OCI-LY7 (cell line): ENCODE measurements at regions not wholly inside any gene's neighbourhood (a gene's known extent, or its start where the extent isn't known, plus 50 kb on each side); places are given as distances from the start of the nearest gene placed in this dataset.

Experiments used
- BruUV-seq: library from RNA; stranded (reverse); fragments of 400-500 nt; replicated peaks from 2 replicates; lab custom pipeline; 2021; lab: Mats Ljungman, UMichigan
- CTCF ChIA-PET: fragments of 300-600 bp; sonication (Branson Sonifier 250); formaldehyde crosslinking; loops from one replicate; lab custom pipeline; 2022; ENCODE audit warnings: antibody characterized with exemption; ENCODE audit not compliant: unreplicated experiment; lab: Charles Lee
- POLR2A ChIA-PET: fragments of 300-600 bp; sonication (Branson Sonifier 250); formaldehyde crosslinking; loops from one replicate; lab custom pipeline; 2022; ENCODE audit warnings: antibody characterized with exemption; lab: Charles Lee
- DNase-seq: peaks from one replicate; pipeline ENCODE4 v3.0.0-alpha.2; 2015; ENCODE audit warnings: low spot score
- H2AFZ ChIP-seq: fragments of 200-600 bp; sonication (generic), shearing (Covaris generic); 2 replicates; pipeline ENCODE4 v1.6.1; 2014; ENCODE audit warnings: mild to moderate bottlenecking, antibody characterized with exemption, low read length, moderate library complexity
- H3K27ac ChIP-seq: fragments of 200-600 bp; sonication (generic); 2 replicates; pipeline ENCODE4 v1.5.1; 2014; ENCODE audit warnings: mixed run types, low read depth, mild to moderate bottlenecking, moderate library complexity, low read length, inconsistent platforms; ENCODE audit not compliant: poor library complexity, severe bottlenecking
- H3K36me3 ChIP-seq: fragments of 200-600 bp; sonication (generic); 2 replicates; pipeline ENCODE4 v1.6.1; 2014; ENCODE audit warnings: mild to moderate bottlenecking, antibody characterized with exemption, low read length, moderate library complexity, mixed read lengths; ENCODE audit not compliant: insufficient read depth
- H3K4me1 ChIP-seq: fragments of 200-600 bp; sonication (generic); 2 replicates; pipeline ENCODE4 v1.5.1; 2014; ENCODE audit warnings: mild to moderate bottlenecking, low read length; ENCODE audit not compliant: insufficient read depth, poor library complexity, severe bottlenecking
- H3K4me2 ChIP-seq: fragments of 200-600 bp; sonication (generic); 2 replicates; pipeline ENCODE4 v1.6.1; 2014; ENCODE audit warnings: mild to moderate bottlenecking, low read length
- H3K4me3 ChIP-seq: fragments of 200-600 bp; sonication (generic); 2 replicates; pipeline ENCODE4 v1.5.1; 2014; ENCODE audit warnings: mild to moderate bottlenecking, low read depth, low read length; ENCODE audit not compliant: poor library complexity, severe bottlenecking
- H3K79me2 ChIP-seq: fragments of 200-600 bp; sonication (generic); 2 replicates; pipeline ENCODE4 v1.6.1; 2016; ENCODE audit warnings: low read depth, mild to moderate bottlenecking, low read length, moderate library complexity, mixed read lengths; ENCODE audit not compliant: insufficient read depth
- H3K9me2 ChIP-seq: fragments of 200-600 bp; sonication (generic); 2 replicates; pipeline ENCODE4 v1.6.1; 2016; ENCODE audit warnings: mild to moderate bottlenecking, low read length, mixed read lengths; ENCODE audit not compliant: insufficient read depth
- H3K9me3 ChIP-seq: fragments of 200-600 bp; sonication (generic); 2 replicates; pipeline ENCODE4 v1.6.1; 2014; ENCODE audit warnings: mild to moderate bottlenecking, mixed run types, low read length, mixed read lengths
- H4K20me1 ChIP-seq: fragments of 200-600 bp; sonication (generic); 2 replicates; pipeline ENCODE4 v1.6.1; 2014; ENCODE audit warnings: mild to moderate bottlenecking, antibody characterized with exemption, low read length, moderate library complexity, mixed read lengths; ENCODE audit not compliant: insufficient read depth
- CTCF ChIP-seq: fragments of 200-600 bp; sonication (generic); conservative IDR thresholded peaks from 2 replicates; pipeline ENCODE4 v1.5.1; 2014; ENCODE audit warnings: mild to moderate bottlenecking, antibody characterized with exemption, low read length, moderate library complexity, mixed read lengths
- EZH2phosphoT487 ChIP-seq: fragments of 200-600 bp; sonication (generic); IDR thresholded peaks from 2 replicates; pipeline ENCODE4 v1.6.1; 2018; ENCODE audit warnings: low read depth, borderline replicate concordance, mild to moderate bottlenecking, mixed run types, antibody characterized with exemption, low read length, moderate library complexity, mixed read lengths
- intact Hi-C: fragments of 100-400 bp; cut with micrococcal nuclease; formaldehyde crosslinking; loops from one replicate; pipeline ENCODE4 v1.10.0; 2022; ENCODE audit not compliant: unreplicated experiment

DNA sequence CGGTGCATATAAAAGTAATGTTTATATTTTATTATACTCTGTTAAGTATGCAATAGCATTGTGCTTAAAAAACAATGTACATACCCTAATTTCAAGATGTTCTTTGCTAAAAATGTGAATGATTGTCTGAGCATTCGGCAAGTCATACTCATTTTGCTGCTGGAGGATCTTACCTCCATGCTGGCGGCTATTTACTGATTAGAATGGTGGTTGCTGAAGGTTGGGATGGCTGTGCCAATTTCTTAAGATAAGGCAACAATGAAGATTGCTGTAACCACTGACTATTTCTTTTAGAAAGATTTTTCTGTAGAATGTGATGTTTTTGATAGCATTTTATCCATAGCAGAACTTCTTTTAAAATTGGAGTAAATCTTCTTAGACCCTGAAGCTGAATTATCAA, 932.7 kb downstream of the ZPLD1 start:
- Histone ChIP-seq H3K27ac (no peak overlapping the region), H3K36me3 (no peaks in the 10 kb centered on the region), H3K4me3 (no peak overlapping the region), H4K20me1 (no peaks in the 10 kb centered on the region), H2AFZ (no peak overlapping the region), H3K9me2 (no peaks in the 10 kb centered on the region), H3K4me2 (no peak overlapping the region), H3K79me2 (no peaks in the 10 kb centered on the region), H3K4me1 (no peaks in the 10 kb centered on the region), H3K9me3 (no peaks in the 10 kb centered on the region)
- POLR2A ChIA-PET: interaction anchor here (0.7 kb wide), 1 partner anchor 1990 kb away, joined by 3 read pairs; no protein-coding TSS in a partner anchor
- TF ChIP-seq EZH2phosphoT487: no peak
- no peak for TF ChIP-seq CTCF
- CTCF ChIA-PET: no interaction called here
- no peak for DNase-seq
- BruUV-seq: no TSS peak
- intact Hi-C loops: no loop called here

DNA sequence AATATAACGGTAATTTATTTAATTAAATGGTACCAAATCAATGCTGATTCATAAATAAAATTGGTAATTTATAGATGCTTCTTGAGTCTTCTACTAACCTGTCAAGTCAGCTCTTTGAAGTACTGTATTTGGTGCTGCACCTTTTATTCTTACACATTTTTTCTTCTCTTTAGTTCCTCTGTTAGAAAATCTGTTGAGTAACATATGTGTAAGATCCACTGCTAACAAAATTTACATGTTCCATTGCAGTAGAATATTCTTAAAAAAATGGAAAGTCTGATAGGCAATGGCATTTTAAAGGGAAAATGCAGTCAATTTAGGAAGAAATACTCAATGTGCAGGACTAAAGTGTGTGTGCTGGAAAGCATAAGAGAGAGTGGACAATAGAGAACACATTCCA, 936.6 kb downstream of the ZPLD1 start:
- no peak for DNase-seq
- H3K4me2 ChIP-seq: no peak overlapping the region
- no peak overlapping the region for H3K4me3 ChIP-seq
- H3K4me1 ChIP-seq: no peaks in the 10 kb centered on the region
- no peaks in the 10 kb centered on the region for H3K79me2 ChIP-seq
- CTCF ChIA-PET: no interaction called here
- POLR2A ChIA-PET: interaction anchor here (0.6 kb wide), 1 partner anchor 65 kb away, joined by 3 read pairs; no protein-coding TSS in a partner anchor
- intact Hi-C loops: no loop called here
- H3K9me3 ChIP-seq: no peaks in the 10 kb centered on the region
- no peak overlapping the region for H2AFZ ChIP-seq
- no peak for TF ChIP-seq CTCF
- TF ChIP-seq EZH2phosphoT487: no peak
- no peaks in the 10 kb centered on the region for H3K9me2 ChIP-seq
- H4K20me1 ChIP-seq: no peaks in the 10 kb centered on the region
- no peak overlapping the region for H3K27ac ChIP-seq
- no TSS peak for BruUV-seq
- no peaks in the 10 kb centered on the region for H3K36me3 ChIP-seq

DNA sequence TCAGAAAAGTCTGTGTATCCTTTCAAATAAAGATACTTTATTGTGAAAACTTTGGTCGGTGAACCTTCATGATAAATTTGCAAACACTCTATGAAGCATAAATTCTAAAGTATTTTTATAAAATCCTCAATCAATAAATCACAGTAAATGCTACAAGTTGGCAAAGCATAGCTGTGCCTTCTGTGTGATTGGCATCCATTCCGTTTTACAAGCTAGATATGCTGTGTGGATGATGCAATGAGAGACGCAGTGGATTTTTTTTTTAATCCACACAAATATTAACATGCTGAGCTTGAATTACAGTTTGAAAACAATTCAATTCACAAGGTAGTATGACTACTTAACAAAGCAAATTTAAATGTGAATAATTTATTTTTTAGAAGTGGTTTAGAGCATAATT, 937.2 kb downstream of the ZPLD1 start:
- DNase-seq: no peak
- H3K4me3 ChIP-seq: no peak overlapping the region
- no peaks in the 10 kb centered on the region for H3K4me1 ChIP-seq
- no peaks in the 10 kb centered on the region for H3K9me3 ChIP-seq
- ChIA-PET CTCF (no interaction called here), POLR2A (no interaction called here)
- H3K27ac ChIP-seq: no peak overlapping the region
- intact Hi-C loops: no loop called here
- H4K20me1 ChIP-seq: no peaks in the 10 kb centered on the region
- H2AFZ ChIP-seq: no peak overlapping the region
- H3K9me2 ChIP-seq: no peaks in the 10 kb centered on the region
- H3K36me3 ChIP-seq: no peaks in the 10 kb centered on the region
- no peak for TF ChIP-seq CTCF
- no peak for TF ChIP-seq EZH2phosphoT487
- BruUV-seq: no TSS peak
- H3K79me2 ChIP-seq: no peaks in the 10 kb centered on the region
- no peak overlapping the region for H3K4me2 ChIP-seq
